Panc1 (cell line): ENCODE measurements at regions not wholly inside any gene's neighbourhood (a gene's known extent, or its start where the extent isn't known, plus 50 kb on each side); places are given as distances from the start of the nearest gene placed in this dataset.
A peak's percentile ranks its signal among the peaks of the same experiment; 100 is the strongest.
"Not testable (repeated sequence)": the region's sequence is repeated elsewhere in the genome, so short reads cannot be mapped to it uniquely, and the experiment has no call there.

Experiments
- ATAC-seq: fragments of 200-7000 bp; cut with Tn5 transposase; 2 replicates; pipeline ENCODE4 v1.9.1; 2020; ENCODE audit warnings: mild to moderate bottlenecking, moderate library complexity
- BruUV-seq: library from RNA; stranded (reverse); fragments of 400-500 nt; replicated peaks from 2 replicates; lab custom pipeline; 2021; lab: Mats Ljungman, UMichigan
- CTCF ChIA-PET: fragments of 300-600 bp; sonication (Branson Sonifier 250); formaldehyde crosslinking; loops from one replicate; lab custom pipeline; 2022; ENCODE audit warnings: antibody characterized with exemption; lab: Charles Lee
- POLR2A ChIA-PET: fragments of 300-600 bp; sonication (Branson Sonifier 250); formaldehyde crosslinking; loops from one replicate; lab custom pipeline; 2022; ENCODE audit warnings: antibody characterized with exemption; lab: Charles Lee
- DNase-seq: peaks from one replicate; pipeline ENCODE4 v3.0.0-alpha.2; 2010; ENCODE audit warnings: low read depth, low spot score
- H3K27ac ChIP-seq: 2 replicates; pipeline ENCODE4 v1.5.1; 2011; ENCODE audit warnings: mild to moderate bottlenecking, low read length, inconsistent platforms
- H3K27me3 ChIP-seq: fragments of 200-500 bp; sonication (Bioruptor generic); 2 replicates; pipeline ENCODE4 v1.6.0; 2014; ENCODE audit warnings: low read length, inconsistent platforms; ENCODE audit not compliant: control insufficient read depth, insufficient read depth
- H3K36me3 ChIP-seq: fragments of 200-500 bp; sonication (Bioruptor generic); 2 replicates; pipeline ENCODE4 v1.5.1; 2014; ENCODE audit warnings: inconsistent platforms, mild to moderate bottlenecking, low read length, moderate library complexity; ENCODE audit not compliant: control insufficient read depth, insufficient read depth
- H3K4me1 ChIP-seq: 2 replicates; pipeline ENCODE4 v1.5.1; 2011; ENCODE audit warnings: inconsistent platforms, mild to moderate bottlenecking, low read length, moderate library complexity; ENCODE audit not compliant: control insufficient read depth, insufficient read depth
- H3K4me3 ChIP-seq, 2 experiments: 2 replicates each; pipeline ENCODE4 v1.5.1; 2011 to 2012; ENCODE audit warnings: low read depth in 2 of 2, low read length in 2 of 2, mild to moderate bottlenecking in 2 of 2, inconsistent platforms in 1 of 2, moderate library complexity in 1 of 2
- H3K9me3 ChIP-seq: fragments of 200-500 bp; sonication (Bioruptor generic); 2 replicates; pipeline ENCODE4 v1.5.1; 2014; ENCODE audit warnings: low read depth, mild to moderate bottlenecking, inconsistent platforms, low read length, moderate library complexity; ENCODE audit not compliant: control insufficient read depth, insufficient read depth
- POLR2AphosphoS5 ChIP-seq: IDR thresholded peaks from 2 replicates; pipeline ENCODE4 v1.6.1; 2012; ENCODE audit warnings: mild to moderate bottlenecking, low read depth, low read length, moderate library complexity
- SIN3A ChIP-seq: IDR thresholded peaks from 2 replicates; pipeline ENCODE4 v1.6.1; 2012; ENCODE audit warnings: low read depth, mild to moderate bottlenecking, low read length, moderate library complexity, borderline replicate concordance; ENCODE audit not compliant: insufficient read depth
- TCF7L2 ChIP-seq: IDR thresholded peaks from 2 replicates; pipeline ENCODE4 v1.6.1; 2011; ENCODE audit warnings: mild to moderate bottlenecking, low read depth, low read length, inconsistent platforms
- in situ Hi-C: cut with HindIII; loops from 2 replicates; pipeline ENCODE4 v1.10.0; 2016; ENCODE audit warnings: low sequenced_read_pairs, low pct_unique_long_range_greater_than_20kb
- intact Hi-C: fragments of 100-400 bp; cut with micrococcal nuclease; formaldehyde crosslinking; loops from one replicate; pipeline ENCODE4 v1.10.0; 2022; ENCODE audit not compliant: unreplicated experiment
- TF ChIP-seq, protein P1 (sequence below): fragments of 450-650 bp; IDR thresholded peaks from 2 replicates; pipeline ENCODE4 v1.5.1; 2017; ENCODE audit warnings: mild to moderate bottlenecking
- TF ChIP-seq, protein P2 (sequence below), 2 experiments: IDR thresholded peaks; 2 replicates each; pipeline ENCODE4 v1.6.1; 2011 to 2012; ENCODE audit warnings: low read depth in 2 of 2, control low read depth in 1 of 2, low read length in 1 of 2, mild to moderate bottlenecking in 1 of 2, moderate library complexity in 1 of 2; ENCODE audit not compliant: insufficient read depth in 1 of 2

- CTCF ChIA-PET, result interaction anchor here (0.5 kb wide), 1 partner anchor 76 kb away, joined by 3 read pairs; no protein-coding TSS in a partner anchor
- H3K27me3 ChIP-seq, result peaks cover 15% of the 10 kb centered on the region
- peak; percentile 12 for DNase-seq
- TF ChIP-seq SIN3A, result no peak
- TF ChIP-seq, protein P1, sequence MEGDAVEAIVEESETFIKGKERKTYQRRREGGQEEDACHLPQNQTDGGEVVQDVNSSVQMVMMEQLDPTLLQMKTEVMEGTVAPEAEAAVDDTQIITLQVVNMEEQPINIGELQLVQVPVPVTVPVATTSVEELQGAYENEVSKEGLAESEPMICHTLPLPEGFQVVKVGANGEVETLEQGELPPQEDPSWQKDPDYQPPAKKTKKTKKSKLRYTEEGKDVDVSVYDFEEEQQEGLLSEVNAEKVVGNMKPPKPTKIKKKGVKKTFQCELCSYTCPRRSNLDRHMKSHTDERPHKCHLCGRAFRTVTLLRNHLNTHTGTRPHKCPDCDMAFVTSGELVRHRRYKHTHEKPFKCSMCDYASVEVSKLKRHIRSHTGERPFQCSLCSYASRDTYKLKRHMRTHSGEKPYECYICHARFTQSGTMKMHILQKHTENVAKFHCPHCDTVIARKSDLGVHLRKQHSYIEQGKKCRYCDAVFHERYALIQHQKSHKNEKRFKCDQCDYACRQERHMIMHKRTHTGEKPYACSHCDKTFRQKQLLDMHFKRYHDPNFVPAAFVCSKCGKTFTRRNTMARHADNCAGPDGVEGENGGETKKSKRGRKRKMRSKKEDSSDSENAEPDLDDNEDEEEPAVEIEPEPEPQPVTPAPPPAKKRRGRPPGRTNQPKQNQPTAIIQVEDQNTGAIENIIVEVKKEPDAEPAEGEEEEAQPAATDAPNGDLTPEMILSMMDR, result peak; percentile 74
- no peaks in the 10 kb centered on the region for H3K9me3 ChIP-seq
- H3K27ac ChIP-seq, result no peak overlapping the region
- intact Hi-C loops, result loop anchor here (5.0 kb wide), 2 partner anchors 236 to 356 kb away; no protein-coding TSS in a partner anchor
- peak; percentile 90 for ATAC-seq
- H3K4me3 ChIP-seq, result no peak overlapping the region
- H3K36me3 ChIP-seq, result no peaks in the 10 kb centered on the region
- BruUV-seq, result no TSS peak
- H3K4me1 ChIP-seq, result no peaks in the 10 kb centered on the region
- POLR2A ChIA-PET, result no interaction called here
- in situ Hi-C loops, result no loop called here
Observed at GRCh38 chr6:99822741-99823512, 171.1 kb downstream of the MCHR2 start.

- DNase-seq, H3K4me1 ChIP-seq, BruUV-seq, in situ Hi-C loops, H3K4me3 ChIP-seq, POLR2A ChIA-PET, H3K27ac ChIP-seq, CTCF ChIA-PET, H3K9me3 ChIP-seq, ATAC-seq, H3K36me3 ChIP-seq: not testable (repeated sequence)
- peaks cover 15% of the 10 kb centered on the region for H3K27me3 ChIP-seq
- intact Hi-C loops, result loop anchor here (5.0 kb wide), 2 partner anchors 236 to 356 kb away; no protein-coding TSS in a partner anchor
Observed at GRCh38 chr6:99823513-99824235, 170.3 kb downstream of the MCHR2 start.

GRCh38 chr6:99833034-99833433 lies 161.0 kb downstream of the MCHR2 start:
- DNase-seq (no peak), ATAC-seq (no peak)
- in situ Hi-C loops (no loop called here), intact Hi-C loops (no loop called here)
- no peak overlapping the region for H3K4me3 ChIP-seq
- POLR2A ChIA-PET, result no interaction called here
- no peaks in the 10 kb centered on the region for H3K36me3 ChIP-seq
- TF ChIP-seq, protein P1, result no peak
- TF ChIP-seq, protein P2, sequence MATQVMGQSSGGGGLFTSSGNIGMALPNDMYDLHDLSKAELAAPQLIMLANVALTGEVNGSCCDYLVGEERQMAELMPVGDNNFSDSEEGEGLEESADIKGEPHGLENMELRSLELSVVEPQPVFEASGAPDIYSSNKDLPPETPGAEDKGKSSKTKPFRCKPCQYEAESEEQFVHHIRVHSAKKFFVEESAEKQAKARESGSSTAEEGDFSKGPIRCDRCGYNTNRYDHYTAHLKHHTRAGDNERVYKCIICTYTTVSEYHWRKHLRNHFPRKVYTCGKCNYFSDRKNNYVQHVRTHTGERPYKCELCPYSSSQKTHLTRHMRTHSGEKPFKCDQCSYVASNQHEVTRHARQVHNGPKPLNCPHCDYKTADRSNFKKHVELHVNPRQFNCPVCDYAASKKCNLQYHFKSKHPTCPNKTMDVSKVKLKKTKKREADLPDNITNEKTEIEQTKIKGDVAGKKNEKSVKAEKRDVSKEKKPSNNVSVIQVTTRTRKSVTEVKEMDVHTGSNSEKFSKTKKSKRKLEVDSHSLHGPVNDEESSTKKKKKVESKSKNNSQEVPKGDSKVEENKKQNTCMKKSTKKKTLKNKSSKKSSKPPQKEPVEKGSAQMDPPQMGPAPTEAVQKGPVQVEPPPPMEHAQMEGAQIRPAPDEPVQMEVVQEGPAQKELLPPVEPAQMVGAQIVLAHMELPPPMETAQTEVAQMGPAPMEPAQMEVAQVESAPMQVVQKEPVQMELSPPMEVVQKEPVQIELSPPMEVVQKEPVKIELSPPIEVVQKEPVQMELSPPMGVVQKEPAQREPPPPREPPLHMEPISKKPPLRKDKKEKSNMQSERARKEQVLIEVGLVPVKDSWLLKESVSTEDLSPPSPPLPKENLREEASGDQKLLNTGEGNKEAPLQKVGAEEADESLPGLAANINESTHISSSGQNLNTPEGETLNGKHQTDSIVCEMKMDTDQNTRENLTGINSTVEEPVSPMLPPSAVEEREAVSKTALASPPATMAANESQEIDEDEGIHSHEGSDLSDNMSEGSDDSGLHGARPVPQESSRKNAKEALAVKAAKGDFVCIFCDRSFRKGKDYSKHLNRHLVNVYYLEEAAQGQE (IDR thresholded peaks at IDR 0.05; ENCODE audit: insufficient read depth in 1 of 2, low read depth in 2 of 2, low read length in 1 of 2), result no peak
- TF ChIP-seq SIN3A, result no peak
- TF ChIP-seq TCF7L2, result no peak
- TF ChIP-seq POLR2AphosphoS5, result no peak
- H3K9me3 ChIP-seq, result no peaks in the 10 kb centered on the region
- H3K27ac ChIP-seq, result no peak overlapping the region
- no peaks in the 10 kb centered on the region for H3K27me3 ChIP-seq
- no TSS peak for BruUV-seq
- CTCF ChIA-PET, result no interaction called here
- H3K4me1 ChIP-seq, result no peaks in the 10 kb centered on the region
